ENCODE measurements at regions not wholly inside any gene's neighbourhood (a gene's known extent, or its start where the extent isn't known, plus 50 kb on each side); places are given as distances from the start of the nearest gene placed in this dataset.

- Histone ChIP-seq H4K20me1 (ENCODE audit: insufficient read depth, low read length) (no peaks in the 10 kb centered on the region), H3K4me1 (ENCODE audit: insufficient read depth, low read length) (no peaks in the 10 kb centered on the region), H3K9ac (ENCODE audit: insufficient read depth, low read depth, low read length) (no peak overlapping the region), H3K4me2 (ENCODE audit: low read depth, low read length) (no peak overlapping the region), H3K36me3 (replicated peaks in 1 of 2; ENCODE audit: control insufficient read depth in 1 of 2, insufficient read depth in 2 of 2, low read length in 2 of 2) (no peaks in the 10 kb centered on the region), H3K4me3 (replicated peaks in 1 of 3; ENCODE audit: insufficient read depth in 1 of 3, low read depth in 2 of 3, low read length in 3 of 3) (no peak overlapping the region), H2AFZ (ENCODE audit: low read length) (no peak overlapping the region), H3K79me2 (ENCODE audit: insufficient read depth, low read length) (no peaks in the 10 kb centered on the region), H3K27ac (ENCODE audit: extremely low read length, insufficient read depth, low read length) (no peak overlapping the region), H3K9me3 (ENCODE audit: low read length) (peaks cover 6% of the 10 kb centered on the region; the same call in 1 of the 2 replicates), H3K27me3 (ENCODE audit: control insufficient read depth in 1 of 2, insufficient read depth in 2 of 2, low read length in 2 of 2) (no peaks in the 10 kb centered on the region)
- ATAC-seq (no peak), DNase-seq (ENCODE audit: low spot score) (no peak), FAIRE-seq (no peak)
- BruUV-seq (replicated peaks) = no TSS peak
- in situ Hi-C loops (cut with HindIII; ENCODE audit: extremely low pct_ligation_motif_present, low pct_unique_long_range_greater_than_20kb) = no loop called here
- intact Hi-C loops (cut with micrococcal nuclease; ENCODE audit: unreplicated experiment) = no loop called here
- no peak for TF ChIP-seq NCOA2 (CRISPR knock-in tag; IDR thresholded peaks at IDR 0.05)
- TF ChIP-seq JUNB (CRISPR knock-in tag; IDR thresholded peaks at IDR 0.05; ENCODE audit: borderline replicate concordance) = no peak
- TF ChIP-seq ATM (IDR thresholded peaks at IDR 0.05; ENCODE audit: borderline replicate concordance) = no peak
- TF ChIP-seq ZNF878 (CRISPR knock-in tag; IDR thresholded peaks at IDR 0.05) = no peak
- no peak for TF ChIP-seq ZNF382 (CRISPR knock-in tag; IDR thresholded peaks at IDR 0.05; ENCODE audit: borderline replicate concordance)
- TF ChIP-seq SALL1 (CRISPR knock-in tag; IDR thresholded peaks at IDR 0.05) = no peak
- 3% methylated on average over 2 of the region's 2 CpGs for WGBS (ENCODE audit: low lambda C conversion rate)
- CTCF ChIA-PET (ENCODE audit: low intra/inter-chr PET ratio, low total read pairs) = no interaction called here
- POLR2A ChIA-PET = no interaction called here
Observed at GRCh38 chr10:64486149-64486548, 964.9 kb downstream of the REEP3 start.

- Histone ChIP-seq H3K9me3 (ENCODE audit: low read length) (peaks cover 6% of the 10 kb centered on the region; the same call in 1 of the 2 replicates), H2AFZ (ENCODE audit: low read length) (no peak overlapping the region), H3K4me3 (replicated peaks in 1 of 3; ENCODE audit: insufficient read depth in 1 of 3, low read depth in 2 of 3, low read length in 3 of 3) (no peak overlapping the region), H3K27ac (ENCODE audit: extremely low read length, insufficient read depth, low read length) (no peak overlapping the region), H3K36me3 (replicated peaks in 1 of 2; ENCODE audit: control insufficient read depth in 1 of 2, insufficient read depth in 2 of 2, low read length in 2 of 2) (no peaks in the 10 kb centered on the region), H3K4me1 (ENCODE audit: insufficient read depth, low read length) (no peaks in the 10 kb centered on the region), H3K79me2 (ENCODE audit: insufficient read depth, low read length) (no peaks in the 10 kb centered on the region), H3K4me2 (ENCODE audit: low read depth, low read length) (no peak overlapping the region), H3K9ac (ENCODE audit: insufficient read depth, low read depth, low read length) (no peak overlapping the region), H3K27me3 (ENCODE audit: control insufficient read depth in 1 of 2, insufficient read depth in 2 of 2, low read length in 2 of 2) (no peaks in the 10 kb centered on the region), H4K20me1 (ENCODE audit: insufficient read depth, low read length) (no peaks in the 10 kb centered on the region)
- ATAC-seq (no peak), FAIRE-seq (no peak), DNase-seq (ENCODE audit: low spot score) (no peak)
- intact Hi-C loops (cut with micrococcal nuclease; ENCODE audit: unreplicated experiment) (no loop called here), in situ Hi-C loops (cut with HindIII; ENCODE audit: extremely low pct_ligation_motif_present, low pct_unique_long_range_greater_than_20kb) (no loop called here)
- no TSS peak for BruUV-seq (replicated peaks)
- POLR2A ChIA-PET = no interaction called here
- TF ChIP-seq PATZ1 (CRISPR knock-in tag; IDR thresholded peaks at IDR 0.05) (no peak), ZNF639 (CRISPR knock-in tag; conservative IDR thresholded peaks at IDR 0.05) (no peak), ZEB1 (IDR thresholded peaks at IDR 0.05; ENCODE audit: insufficient replicate concordance, low read depth) (no peak), NCOA5 (CRISPR knock-in tag; IDR thresholded peaks at IDR 0.05) (no peak), HMGA1 (CRISPR knock-in tag; conservative IDR thresholded peaks at IDR 0.05) (no peak)
- CTCF ChIA-PET (ENCODE audit: low intra/inter-chr PET ratio, low total read pairs) = no interaction called here
Observed at GRCh38 chr10:64486901-64487300, 965.7 kb downstream of the REEP3 start.

All from HepG2 (cell line).